ENCODE measurements at regions not wholly inside any gene's neighbourhood (a gene's known extent, or its start where the extent isn't known, plus 50 kb on each side); places are given as distances from the start of the nearest gene placed in this dataset.

DNA sequence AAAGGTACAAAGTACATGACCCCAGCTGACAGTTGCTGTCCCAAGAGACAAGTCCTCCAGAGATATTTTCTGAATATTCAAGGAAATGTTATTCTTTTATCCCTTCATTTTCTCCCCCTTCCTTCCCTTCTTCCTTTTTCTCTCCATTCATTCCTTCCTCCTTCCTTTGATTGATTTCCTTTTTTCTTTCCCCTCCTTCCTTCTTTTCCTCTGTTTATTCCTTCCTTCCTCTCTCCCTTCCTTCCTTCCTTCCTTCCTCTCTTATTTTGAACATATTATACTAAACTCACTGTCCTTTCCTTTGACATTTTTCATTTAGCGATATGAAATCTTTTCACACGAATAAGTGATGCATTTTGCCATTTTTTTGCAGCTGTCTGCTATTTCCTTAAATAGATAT, 73.2 kb upstream of the HDDC2 start:
- Mint-ChIP-seq H3K9me3 (no peaks in the 10 kb centered on the region), H3K36me3 (ENCODE audit: low read depth) (no peaks in the 10 kb centered on the region), H3K27me3 (ENCODE audit: insufficient read depth, low read depth, poor library complexity) (no peaks in the 10 kb centered on the region), H3K4me1 (peaks cover 7% of the 10 kb centered on the region), H3K27ac (no peak overlapping the region), H3K4me3 (no peak overlapping the region)
- H3F3A ChIP-seq (replicated peaks; ENCODE audit: low read depth), result no peaks in the 10 kb centered on the region
- no peaks in the 10 kb centered on the region for H3K79me2 ChIP-seq (replicated peaks; ENCODE audit: insufficient read depth)
- no peak overlapping the region for H3K4me2 ChIP-seq
- H4K20me1 ChIP-seq (replicated peaks; ENCODE audit: insufficient read depth), result no peaks in the 10 kb centered on the region
- H3K27me3 ChIP-seq (ENCODE audit: insufficient read depth), result no peaks in the 10 kb centered on the region
- no peak overlapping the region for H2AFZ ChIP-seq
- no peak for DNase-seq (ENCODE audit: low spot score)
- H3K36me3 ChIP-seq (ENCODE audit: insufficient read depth), result no peaks in the 10 kb centered on the region
- H3K4me1 ChIP-seq (ENCODE audit: insufficient read depth), result no peaks in the 10 kb centered on the region; the same call in 1 of the 2 replicates
- no peak overlapping the region for H3K4me3 ChIP-seq
- H3K27ac ChIP-seq (ENCODE audit: low read depth), result no peak overlapping the region
- H3K9me2 ChIP-seq (ENCODE audit: insufficient read depth), result no peaks in the 10 kb centered on the region; the same call in 1 of the 2 replicates
- ATAC-seq, result no peak
- TF ChIP-seq ZNF331 (CRISPR knock-in tag; IDR thresholded peaks at IDR 0.05; ENCODE audit: low read depth), result no peak
- no peak for TF ChIP-seq JUNB (IDR thresholded peaks at IDR 0.05; ENCODE audit: unreplicated experiment)
- no peak for TF ChIP-seq EZH2phosphoT487 (IDR thresholded peaks at IDR 0.05; ENCODE audit: unreplicated experiment)
- TF ChIP-seq, protein P1, sequence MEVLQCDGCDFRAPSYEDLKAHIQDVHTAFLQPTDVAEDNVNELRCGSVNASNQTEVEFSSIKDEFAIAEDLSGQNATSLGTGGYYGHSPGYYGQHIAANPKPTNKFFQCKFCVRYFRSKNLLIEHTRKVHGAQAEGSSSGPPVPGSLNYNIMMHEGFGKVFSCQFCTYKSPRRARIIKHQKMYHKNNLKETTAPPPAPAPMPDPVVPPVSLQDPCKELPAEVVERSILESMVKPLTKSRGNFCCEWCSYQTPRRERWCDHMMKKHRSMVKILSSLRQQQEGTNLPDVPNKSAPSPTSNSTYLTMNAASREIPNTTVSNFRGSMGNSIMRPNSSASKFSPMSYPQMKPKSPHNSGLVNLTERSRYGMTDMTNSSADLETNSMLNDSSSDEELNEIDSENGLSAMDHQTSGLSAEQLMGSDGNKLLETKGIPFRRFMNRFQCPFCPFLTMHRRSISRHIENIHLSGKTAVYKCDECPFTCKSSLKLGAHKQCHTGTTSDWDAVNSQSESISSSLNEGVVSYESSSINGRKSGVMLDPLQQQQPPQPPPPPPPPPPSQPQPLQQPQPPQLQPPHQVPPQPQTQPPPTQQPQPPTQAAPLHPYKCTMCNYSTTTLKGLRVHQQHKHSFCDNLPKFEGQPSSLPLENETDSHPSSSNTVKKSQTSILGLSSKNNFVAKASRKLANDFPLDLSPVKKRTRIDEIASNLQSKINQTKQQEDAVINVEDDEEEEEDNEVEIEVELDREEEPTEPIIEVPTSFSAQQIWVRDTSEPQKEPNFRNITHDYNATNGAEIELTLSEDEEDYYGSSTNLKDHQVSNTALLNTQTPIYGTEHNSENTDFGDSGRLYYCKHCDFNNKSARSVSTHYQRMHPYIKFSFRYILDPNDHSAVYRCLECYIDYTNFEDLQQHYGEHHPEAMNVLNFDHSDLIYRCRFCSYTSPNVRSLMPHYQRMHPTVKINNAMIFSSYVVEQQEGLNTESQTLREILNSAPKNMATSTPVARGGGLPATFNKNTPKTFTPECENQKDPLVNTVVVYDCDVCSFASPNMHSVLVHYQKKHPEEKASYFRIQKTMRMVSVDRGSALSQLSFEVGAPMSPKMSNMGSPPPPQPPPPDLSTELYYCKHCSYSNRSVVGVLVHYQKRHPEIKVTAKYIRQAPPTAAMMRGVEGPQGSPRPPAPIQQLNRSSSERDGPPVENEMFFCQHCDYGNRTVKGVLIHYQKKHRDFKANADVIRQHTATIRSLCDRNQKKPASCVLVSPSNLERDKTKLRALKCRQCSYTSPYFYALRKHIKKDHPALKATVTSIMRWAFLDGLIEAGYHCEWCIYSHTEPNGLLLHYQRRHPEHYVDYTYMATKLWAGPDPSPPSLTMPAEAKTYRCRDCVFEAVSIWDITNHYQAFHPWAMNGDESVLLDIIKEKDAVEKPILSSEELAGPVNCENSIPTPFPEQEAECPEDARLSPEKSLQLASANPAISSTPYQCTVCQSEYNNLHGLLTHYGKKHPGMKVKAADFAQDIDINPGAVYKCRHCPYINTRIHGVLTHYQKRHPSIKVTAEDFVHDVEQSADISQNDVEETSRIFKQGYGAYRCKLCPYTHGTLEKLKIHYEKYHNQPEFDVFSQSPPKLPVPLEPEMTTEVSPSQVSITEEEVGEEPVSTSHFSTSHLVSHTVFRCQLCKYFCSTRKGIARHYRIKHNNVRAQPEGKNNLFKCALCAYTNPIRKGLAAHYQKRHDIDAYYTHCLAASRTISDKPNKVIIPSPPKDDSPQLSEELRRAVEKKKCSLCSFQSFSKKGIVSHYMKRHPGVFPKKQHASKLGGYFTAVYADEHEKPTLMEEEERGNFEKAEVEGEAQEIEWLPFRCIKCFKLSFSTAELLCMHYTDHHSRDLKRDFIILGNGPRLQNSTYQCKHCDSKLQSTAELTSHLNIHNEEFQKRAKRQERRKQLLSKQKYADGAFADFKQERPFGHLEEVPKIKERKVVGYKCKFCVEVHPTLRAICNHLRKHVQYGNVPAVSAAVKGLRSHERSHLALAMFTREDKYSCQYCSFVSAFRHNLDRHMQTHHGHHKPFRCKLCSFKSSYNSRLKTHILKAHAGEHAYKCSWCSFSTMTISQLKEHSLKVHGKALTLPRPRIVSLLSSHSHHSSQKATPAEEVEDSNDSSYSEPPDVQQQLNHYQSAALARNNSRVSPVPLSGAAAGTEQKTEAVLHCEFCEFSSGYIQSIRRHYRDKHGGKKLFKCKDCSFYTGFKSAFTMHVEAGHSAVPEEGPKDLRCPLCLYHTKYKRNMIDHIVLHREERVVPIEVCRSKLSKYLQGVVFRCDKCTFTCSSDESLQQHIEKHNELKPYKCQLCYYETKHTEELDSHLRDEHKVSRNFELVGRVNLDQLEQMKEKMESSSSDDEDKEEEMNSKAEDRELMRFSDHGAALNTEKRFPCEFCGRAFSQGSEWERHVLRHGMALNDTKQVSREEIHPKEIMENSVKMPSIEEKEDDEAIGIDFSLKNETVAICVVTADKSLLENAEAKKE (CRISPR knock-in tag; IDR thresholded peaks at IDR 0.05), result no peak
- TF ChIP-seq POLR2AphosphoS5 (IDR thresholded peaks at IDR 0.05; ENCODE audit: low read depth), result no peak
- TF ChIP-seq CREB1 (CRISPR knock-in tag; IDR thresholded peaks at IDR 0.05; ENCODE audit: low read depth), result no peak
- TF ChIP-seq CTCF (conservative IDR thresholded peaks at IDR 0.05; ENCODE audit: low read depth in 2 of 2), result no peak
- TF ChIP-seq, protein P2, sequence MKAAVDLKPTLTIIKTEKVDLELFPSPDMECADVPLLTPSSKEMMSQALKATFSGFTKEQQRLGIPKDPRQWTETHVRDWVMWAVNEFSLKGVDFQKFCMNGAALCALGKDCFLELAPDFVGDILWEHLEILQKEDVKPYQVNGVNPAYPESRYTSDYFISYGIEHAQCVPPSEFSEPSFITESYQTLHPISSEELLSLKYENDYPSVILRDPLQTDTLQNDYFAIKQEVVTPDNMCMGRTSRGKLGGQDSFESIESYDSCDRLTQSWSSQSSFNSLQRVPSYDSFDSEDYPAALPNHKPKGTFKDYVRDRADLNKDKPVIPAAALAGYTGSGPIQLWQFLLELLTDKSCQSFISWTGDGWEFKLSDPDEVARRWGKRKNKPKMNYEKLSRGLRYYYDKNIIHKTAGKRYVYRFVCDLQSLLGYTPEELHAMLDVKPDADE (IDR thresholded peaks at IDR 0.05), result no peak
- TF ChIP-seq NANOG (IDR thresholded peaks at IDR 0.05; ENCODE audit: borderline replicate concordance), result no peak
- TF ChIP-seq EZH2 (IDR thresholded peaks at IDR 0.05; ENCODE audit: low read depth, unreplicated experiment), result no peak
- no peak for TF ChIP-seq STAT1 (IDR thresholded peaks at IDR 0.05; ENCODE audit: unreplicated experiment)
- TF ChIP-seq, protein P3, sequence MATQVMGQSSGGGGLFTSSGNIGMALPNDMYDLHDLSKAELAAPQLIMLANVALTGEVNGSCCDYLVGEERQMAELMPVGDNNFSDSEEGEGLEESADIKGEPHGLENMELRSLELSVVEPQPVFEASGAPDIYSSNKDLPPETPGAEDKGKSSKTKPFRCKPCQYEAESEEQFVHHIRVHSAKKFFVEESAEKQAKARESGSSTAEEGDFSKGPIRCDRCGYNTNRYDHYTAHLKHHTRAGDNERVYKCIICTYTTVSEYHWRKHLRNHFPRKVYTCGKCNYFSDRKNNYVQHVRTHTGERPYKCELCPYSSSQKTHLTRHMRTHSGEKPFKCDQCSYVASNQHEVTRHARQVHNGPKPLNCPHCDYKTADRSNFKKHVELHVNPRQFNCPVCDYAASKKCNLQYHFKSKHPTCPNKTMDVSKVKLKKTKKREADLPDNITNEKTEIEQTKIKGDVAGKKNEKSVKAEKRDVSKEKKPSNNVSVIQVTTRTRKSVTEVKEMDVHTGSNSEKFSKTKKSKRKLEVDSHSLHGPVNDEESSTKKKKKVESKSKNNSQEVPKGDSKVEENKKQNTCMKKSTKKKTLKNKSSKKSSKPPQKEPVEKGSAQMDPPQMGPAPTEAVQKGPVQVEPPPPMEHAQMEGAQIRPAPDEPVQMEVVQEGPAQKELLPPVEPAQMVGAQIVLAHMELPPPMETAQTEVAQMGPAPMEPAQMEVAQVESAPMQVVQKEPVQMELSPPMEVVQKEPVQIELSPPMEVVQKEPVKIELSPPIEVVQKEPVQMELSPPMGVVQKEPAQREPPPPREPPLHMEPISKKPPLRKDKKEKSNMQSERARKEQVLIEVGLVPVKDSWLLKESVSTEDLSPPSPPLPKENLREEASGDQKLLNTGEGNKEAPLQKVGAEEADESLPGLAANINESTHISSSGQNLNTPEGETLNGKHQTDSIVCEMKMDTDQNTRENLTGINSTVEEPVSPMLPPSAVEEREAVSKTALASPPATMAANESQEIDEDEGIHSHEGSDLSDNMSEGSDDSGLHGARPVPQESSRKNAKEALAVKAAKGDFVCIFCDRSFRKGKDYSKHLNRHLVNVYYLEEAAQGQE (IDR thresholded peaks at IDR 0.05; ENCODE audit: unreplicated experiment), result no peak
- no peak for TF ChIP-seq ZNF114 (CRISPR knock-in tag; IDR thresholded peaks at IDR 0.05)

Data from GM23338 (cell line).